Hippocampal formation (tissue), 2 donors: ENCODE measurements at regions not wholly inside any gene's neighbourhood (a gene's known extent, or its start where the extent isn't known, plus 50 kb on each side); places are given as distances from the start of the nearest gene placed in this dataset.
"Not testable (repeated sequence)": the region's sequence is repeated elsewhere in the genome, so short reads cannot be mapped to it uniquely, and the experiment has no call there.

Experiments used
- DNase-seq, 2 donors: peaks; one replicate each; lab custom pipeline; 2025; lab: John Stamatoyannopoulos, UW

DNA sequence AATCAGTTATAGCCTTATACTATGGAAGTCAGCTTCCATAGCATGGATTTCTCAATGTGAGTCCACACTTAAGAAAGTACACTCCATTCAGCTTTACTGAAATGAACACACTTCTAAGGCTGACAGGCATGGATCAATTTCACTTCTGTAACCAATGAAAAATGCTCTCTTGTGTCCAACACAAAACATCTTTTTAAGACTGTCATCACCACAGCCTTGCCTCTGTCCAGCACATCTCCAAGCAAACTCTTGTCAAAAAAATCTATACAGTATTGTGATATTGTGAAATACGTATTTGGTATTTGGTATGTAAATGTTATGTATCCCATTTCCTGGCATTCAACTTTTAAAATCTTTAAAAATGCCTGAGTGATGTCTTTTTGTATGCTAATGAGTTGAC lies 208.7 kb downstream of the RAP2B start:
- DNase-seq = no peak

DNA sequence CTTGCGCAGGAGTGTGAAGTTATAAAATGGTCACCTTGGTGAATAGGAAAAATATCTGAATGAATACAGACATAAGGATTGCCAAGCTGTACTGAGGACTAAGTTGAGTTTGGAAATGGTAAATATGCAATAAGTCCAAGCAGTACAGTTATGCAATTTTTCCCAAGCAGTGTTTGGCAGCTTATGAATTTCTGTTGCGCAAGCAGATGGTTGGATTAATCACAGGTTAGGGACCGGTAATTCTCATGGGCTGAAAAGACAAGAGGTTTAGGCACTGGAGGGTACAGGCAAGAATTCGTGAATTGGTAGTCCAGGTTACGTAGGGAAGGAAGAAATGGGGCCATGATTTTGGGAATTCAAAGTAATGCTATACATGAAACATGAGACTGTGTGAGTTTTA lies 210.3 kb downstream of the RAP2B start:
- no peak for DNase-seq

DNA sequence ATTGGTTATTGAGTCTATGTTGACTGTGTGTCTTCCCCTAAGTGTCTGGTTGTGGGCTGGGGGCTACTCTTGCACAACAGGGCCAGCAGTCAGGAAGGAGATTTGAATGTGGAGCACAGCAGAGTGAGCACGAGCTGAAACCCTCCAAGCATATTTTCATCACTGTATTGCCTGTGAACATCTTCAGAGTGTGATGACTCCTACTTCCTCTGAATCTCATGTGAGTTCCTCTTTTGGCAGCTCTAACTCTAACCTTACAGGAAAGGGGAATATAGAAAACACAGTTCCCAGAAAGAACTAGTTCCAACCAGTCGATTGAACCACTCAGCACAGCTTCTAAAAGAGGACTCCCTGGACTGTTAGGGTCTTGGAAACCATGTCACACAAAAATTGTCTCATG lies 211.6 kb downstream of the RAP2B start:
- no peak for DNase-seq

DNA sequence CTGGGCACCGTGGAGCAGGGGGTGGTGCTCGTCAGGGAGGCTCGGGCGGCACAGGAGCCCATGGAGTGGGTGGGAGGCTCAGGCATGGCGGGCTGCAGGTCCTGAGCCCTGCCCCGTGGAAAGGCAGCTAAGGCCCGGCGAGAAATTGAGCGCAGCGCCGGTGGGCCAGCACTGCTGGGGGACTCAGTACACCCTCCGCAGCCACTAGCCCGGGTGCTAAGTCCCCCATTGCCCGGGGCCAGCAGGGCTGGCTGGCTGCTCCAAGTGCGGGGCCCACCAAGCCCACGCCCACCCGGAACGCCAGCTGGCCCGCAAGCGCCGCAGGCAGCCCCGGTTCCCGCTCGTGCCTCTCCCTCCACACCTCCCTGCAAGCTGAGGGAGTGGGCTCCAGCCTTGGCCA lies 216.3 kb downstream of the RAP2B start:
- not testable (repeated sequence) for DNase-seq

DNA sequence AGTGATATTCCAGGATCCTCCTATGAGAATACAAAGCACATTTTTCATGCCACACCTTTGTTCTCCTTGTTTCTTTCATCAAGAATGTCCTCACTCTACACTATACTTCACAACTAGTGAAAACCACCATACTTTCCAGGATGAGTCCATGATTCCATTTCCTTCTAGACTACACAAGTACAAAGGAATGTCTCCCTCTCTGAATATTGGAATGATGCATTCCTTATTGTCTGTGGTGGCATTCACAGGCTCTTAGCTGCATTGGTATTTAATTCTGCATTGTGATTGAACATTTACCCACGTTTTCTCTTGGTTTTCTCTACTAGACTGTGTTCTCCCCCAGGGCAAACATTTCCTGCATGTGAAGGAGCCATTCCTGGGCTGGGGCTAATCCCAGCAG lies 217.5 kb downstream of the RAP2B start:
- DNase-seq = no peak

DNA sequence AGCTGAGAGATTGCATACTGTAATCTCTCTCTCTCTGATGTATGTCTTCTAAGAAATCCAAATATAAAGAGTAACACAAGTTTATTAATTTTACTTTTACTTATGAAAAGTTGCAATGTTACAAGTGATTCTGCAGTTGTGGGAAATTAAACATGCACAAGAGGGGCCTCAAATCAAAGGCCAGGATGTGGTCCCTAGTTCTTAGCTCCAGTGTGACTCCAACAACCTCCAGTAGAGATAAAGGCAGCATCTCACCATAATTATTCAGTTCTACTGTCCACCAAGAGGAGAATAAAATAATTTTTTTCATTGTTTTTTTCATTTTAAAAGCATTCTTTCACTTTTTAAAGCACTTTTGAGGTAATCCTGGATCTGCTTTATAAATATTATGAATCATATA lies 223.3 kb downstream of the RAP2B start:
- no peak for DNase-seq

DNA sequence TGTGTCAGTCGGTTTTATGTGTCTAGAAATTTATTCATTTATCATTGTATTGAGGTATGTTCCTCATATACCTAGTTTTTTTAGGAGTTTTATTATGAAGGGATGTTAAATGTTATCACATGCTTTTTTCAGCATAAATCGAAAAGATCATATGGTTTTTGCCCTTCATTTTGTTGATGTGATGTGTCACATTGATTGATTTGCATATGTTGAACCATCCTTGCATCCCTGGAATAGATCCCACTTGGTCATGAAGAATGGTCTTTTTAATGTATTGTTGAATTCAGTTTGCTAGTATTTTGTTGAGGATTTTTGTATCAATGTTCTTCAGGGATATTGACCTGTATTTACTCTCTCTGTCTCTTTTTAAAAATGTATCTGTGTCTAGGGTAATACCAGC lies 230.3 kb downstream of the RAP2B start:
- DNase-seq = no peak

DNA sequence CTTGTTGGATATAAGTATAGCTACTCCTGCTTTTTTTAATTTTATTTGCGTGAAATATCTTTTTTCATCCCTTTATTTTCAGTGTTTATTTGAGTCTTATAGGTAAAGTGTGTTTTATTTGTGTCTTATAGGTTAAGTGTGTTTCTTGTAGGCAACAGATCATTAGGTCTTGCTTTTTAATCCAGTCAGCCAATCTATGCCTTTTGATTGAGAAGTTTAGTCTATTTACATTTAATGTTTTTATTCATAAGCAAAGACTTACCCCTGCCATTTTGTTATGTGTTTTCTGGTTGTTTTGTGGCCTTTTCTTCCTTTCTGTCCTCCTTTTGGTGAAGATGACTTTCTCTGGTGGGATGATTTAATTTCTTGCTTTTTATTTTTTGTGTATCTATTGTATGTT lies 232.0 kb downstream of the RAP2B start:
- no peak for DNase-seq

DNA sequence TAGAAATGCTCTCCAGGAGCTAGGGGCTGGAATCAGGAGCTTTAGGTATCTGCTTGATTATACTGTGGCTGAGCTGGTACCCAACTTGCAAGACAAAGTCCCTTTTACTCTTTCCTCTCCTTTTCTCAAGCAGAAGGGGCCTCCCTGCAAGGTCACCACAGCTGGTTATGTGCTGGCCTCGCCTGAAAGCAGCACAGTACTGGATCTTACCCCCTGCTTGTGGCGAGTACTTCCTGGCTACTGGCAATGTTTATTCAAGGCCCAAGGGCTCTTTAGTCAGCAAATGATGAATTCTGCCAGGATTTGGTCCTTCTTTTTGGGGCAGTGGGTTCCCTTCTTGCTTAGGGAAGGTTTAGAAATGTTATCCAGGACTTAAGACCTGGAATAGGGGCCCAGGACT lies 234.6 kb downstream of the RAP2B start:
- no peak for DNase-seq

DNA sequence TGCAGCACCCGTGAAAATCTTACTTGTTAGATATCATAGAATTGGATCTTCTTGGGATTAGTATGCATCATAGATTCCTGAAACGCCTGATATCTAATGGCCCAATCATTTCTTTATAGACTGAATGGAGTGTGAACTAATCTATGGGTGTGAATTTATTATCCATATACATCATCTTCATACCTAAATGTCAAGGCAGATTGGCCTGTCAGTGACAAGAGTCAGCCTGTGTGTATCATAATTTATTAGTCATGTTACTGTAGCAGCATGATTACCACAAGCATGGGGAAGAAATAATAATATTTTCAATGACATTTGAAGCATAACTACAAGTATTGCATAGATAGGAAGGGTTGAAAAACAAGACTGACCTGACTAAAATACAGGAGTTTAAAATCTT lies 235.8 kb downstream of the RAP2B start:
- DNase-seq = no peak

DNA sequence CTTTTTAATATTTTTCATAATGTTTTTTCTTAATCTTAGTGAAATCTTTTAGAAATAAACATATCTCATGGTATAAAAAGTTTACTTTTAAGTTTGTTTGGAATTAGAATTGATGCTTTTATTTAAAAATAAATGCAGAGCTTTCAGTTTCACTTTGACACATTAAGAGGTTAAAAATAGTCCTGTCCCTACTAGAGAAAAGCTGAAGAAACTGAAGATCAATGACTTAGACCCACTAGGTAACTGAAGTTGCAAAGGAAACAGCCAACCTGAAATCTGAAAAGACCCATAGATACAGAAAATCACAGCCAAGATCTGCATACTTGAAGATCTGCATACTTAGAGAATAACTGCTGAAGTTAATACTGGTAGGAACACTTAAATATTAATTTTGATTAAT lies 237.6 kb downstream of the RAP2B start:
- DNase-seq = no peak

DNA sequence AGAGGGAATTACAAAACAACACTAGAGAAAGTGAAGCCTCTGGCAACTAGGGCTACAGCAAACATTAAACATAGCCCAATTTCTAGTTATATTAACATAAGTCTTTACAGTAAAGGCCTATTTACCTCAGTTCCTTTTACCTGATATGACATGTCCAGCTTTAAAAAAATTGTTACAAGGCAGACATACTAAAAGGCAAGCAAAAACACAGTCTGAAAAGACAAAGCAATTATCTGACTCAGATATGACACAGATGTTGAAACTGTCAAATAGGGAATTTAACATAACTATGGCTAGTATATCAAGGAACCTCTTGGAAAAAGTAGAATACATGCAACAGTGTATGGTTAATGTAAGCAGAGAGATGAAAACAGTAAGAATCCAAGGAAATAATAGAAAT lies 238.6 kb downstream of the RAP2B start:
- no peak for DNase-seq

DNA sequence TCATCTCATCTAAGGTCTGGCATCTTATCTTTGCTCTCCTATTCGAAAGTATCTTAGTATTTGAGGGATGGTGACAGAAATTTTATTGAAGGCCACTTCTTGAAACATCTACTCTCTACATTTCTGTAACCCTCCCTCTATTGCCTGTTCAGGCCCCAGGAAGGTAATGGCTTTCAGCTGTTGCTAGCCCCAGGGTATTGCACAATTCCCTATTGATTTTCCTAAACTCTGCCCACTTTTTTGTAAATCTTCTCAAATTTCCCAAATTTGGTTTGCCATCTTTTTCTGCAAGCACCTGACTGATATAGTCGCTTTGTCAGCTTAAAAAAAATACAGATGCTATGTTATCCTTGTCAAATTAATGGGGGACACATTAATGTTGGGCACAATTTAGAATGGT lies 242.1 kb downstream of the RAP2B start:
- no peak for DNase-seq

DNA sequence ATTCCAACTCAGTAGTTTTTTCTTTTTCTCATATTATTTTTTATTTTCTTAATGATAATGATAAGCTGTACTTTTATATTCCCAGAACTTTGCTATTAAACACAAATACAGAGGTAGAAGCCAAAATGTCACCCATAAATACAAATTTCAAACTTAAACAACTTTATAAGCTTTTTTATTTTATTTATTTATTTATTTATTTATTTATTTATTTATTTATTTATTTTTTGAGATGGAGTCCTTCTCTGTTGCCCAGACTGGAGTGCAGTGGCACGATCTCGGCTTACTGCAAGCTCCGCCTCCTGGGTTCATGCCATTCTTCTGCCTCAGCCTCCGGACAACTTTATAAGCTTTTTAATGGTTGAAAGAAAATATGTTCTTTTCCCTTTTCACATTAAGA lies 243.3 kb downstream of the RAP2B start:
- DNase-seq = not testable (repeated sequence)

DNA sequence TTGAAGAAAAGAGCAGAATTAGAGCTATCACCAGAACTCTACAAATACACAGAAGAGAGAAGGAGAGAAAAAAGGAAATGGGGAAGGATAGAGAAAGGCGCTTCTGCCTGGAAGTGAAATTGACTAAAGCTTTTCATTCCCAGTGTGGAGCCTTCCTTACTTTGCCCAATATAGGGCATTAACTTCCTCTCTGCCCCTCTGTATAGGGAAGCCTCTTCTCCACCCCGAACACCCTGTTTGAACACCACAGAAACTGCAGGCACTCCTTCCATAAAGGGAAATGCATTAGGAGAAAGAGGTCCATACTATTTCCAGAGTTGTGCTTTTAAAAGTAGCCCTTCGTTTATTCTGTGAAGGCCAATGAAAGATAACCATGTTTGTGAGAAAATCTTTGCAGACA lies 248.5 kb downstream of the RAP2B start:
- no peak for DNase-seq

DNA sequence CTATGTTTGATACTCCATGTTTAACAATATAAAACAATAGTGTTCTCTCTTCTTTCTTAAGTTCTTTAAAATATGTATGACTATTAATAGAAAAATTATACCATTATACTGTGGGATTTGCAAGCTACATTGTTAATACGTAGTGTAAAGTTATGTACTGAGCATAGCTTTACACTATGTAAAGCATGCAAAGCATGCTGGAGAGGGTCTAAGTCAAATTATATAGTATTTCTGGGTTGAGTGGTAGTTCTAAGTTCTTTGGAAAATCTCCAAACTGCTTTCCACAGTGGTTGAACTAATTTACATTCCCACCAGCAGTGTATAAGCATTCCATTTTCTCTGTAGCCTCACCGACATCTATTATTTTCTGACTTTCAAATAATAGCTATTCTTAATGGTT lies 253.0 kb downstream of the RAP2B start:
- DNase-seq = no peak

DNA sequence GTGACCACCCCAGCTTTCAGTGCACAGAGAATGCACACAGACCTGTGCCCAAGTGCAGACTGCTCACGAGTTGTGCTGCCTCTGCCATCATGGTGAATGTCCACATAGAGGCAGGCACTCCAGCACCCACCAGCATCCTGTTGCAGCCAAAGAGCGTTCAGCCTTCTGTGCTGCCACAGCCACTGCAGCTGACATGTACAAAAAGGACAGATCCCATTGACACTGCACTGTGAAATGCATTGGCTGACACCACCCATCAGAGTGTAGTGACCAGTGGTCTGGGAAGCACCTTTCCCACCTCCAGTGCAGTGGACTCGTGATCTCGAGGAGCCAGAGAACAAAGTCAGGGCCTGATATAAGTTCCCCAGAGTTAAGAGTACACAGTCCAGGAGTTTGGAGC lies 260.3 kb downstream of the RAP2B start:
- DNase-seq = no peak

DNA sequence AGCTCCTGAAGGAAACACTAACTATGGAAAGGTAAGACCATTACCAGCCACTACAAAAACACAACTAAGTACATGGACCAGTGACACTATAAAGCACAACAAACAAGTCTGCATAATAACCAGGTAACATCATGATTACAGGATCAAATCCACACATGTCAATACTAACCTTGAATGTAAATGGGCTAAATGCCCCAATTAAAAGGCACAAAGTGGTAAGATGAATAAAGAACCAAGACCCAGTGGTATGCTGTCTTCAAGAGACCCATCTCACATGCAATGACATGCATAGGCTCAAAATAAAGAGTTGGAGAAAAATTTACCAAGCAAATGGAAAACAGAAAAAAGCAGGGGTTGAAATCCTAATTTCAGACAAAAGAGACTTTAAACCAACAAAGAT lies 261.8 kb downstream of the RAP2B start:
- not testable (repeated sequence) for DNase-seq

DNA sequence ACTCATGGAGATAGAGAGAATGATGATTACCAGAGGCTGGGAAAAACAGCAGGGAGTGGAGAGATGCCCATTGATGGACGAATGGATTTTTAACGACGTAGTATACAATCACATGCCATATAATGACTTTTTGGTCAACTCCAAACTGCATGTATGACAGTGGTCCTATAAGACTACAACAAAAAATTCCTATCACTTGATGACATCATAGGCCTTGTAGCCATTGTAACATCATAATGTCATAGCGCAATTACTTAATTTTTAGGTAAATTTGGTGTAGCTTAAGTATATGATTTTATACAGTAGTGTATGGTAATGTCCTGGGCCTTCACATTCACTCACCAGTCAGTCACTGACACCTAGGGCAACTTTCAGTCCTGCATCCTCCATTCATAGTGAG lies 264.3 kb downstream of the RAP2B start:
- DNase-seq = no peak

DNA sequence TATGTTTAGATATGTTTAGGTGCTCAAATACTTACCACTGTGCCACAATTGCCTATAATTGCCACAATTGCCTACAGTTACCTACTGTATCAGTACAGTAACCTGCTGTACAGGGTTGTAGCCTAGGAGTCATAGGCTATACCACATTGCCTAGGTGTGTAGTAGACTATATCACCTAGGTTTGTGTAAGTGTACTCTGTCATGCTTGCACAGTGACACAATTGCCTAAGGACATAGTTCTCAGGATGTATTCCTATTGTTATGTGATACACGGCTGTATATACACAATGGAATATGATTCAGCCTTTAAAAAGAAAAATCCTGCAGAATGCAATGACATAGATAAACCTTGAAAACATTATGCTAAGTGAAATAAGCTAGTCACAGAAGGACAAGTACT lies 264.8 kb downstream of the RAP2B start:
- DNase-seq = no peak

DNA sequence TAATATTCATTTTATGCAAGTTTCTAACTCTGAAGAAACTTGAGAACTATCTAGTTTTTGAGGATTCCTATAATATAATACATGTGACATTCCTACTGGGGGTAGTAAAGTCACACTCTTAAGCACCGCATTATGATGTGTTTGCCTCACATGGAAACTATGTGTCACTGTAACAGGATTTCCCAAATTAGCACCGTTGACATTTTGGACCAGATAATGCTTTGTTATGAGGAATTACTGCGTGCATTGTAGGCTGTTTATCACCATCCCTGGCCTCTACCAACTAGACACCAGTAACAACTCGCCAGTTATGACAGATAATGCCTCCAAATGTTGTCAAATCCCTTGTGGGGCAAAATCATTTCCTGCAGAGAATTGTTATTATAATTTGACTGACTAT lies 267.8 kb downstream of the RAP2B start:
- no peak for DNase-seq

DNA sequence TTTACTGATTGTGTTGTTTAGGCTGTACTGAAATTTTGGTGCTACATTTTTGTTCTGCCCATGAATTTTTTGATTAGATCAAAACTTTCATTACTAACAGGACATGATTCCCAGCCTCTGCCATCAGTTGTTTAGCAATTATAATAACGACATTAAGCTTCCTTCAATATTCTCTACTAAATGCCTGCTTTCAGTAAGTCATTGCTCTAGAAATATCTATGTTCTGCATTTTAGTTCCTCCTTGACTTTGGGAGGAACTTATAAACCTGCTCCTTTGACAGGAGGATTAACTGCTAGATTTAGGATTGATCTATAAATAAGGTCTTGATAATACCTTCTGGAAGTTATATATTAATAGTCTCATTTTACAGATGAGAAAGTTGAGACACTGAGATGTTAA lies 269.1 kb downstream of the RAP2B start:
- no peak for DNase-seq

DNA sequence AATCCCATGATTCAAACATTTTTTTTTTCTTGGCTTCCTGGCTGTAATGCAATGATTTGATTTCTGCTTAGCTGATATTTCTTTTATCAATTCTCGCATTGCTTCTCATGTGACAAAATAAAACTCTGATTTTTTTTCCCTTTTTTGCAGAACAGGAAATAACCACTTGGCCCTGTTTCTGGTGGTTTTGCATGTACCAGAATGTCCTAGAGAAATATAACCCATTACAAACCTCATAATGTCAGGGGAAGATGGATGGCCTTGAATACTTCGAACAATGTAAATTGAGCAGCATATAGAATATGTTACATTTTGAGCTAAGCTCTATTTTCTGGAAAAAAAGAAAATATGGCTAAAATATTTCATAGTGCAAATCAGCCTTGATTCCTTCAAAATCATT lies 275.6 kb downstream of the RAP2B start:
- DNase-seq = no peak

DNA sequence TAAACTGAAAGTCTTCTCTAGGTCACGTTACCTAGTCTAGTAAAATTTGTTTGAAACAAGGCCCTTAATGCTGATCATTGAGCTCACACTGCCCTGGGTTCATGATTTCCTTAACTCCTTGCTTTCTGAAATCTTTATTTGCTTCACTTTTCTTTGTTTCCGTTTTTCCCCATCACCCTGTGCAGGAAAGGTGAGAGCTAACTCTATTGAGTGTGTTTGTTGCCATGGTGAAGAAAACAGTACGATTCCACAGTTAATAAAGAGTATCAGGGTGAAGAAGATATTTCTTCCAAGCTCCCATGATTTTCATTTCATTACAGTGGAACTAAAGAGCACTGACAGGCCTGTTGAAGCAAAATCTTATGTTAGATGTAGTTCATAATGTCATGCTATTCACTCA lies 276.2 kb downstream of the RAP2B start:
- DNase-seq = no peak

DNA sequence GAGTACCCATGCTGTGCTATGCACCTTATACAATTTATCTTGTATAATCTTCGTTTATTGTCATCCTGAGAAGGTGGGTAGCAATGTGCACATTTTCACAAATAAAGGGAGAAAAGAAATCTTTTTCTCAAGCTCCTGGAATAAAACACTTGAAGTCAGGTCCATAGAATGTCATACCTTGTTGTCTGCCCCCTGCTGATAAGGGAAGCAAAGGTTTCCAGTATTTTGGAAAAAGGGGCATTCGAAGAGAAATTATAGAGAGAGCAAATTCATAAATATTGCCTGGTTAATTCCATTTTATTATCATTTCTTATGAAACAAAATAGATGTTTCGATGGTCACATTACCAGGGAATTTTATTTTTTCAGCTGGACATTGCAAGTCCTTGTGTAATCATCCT lies 277.8 kb downstream of the RAP2B start:
- DNase-seq = no peak
